ENCODE measurements at regions not wholly inside any gene's neighbourhood (a gene's known extent, or its start where the extent isn't known, plus 50 kb on each side); places are given as distances from the start of the nearest gene placed in this dataset.
A peak's percentile ranks its signal among the peaks of the same experiment; 100 is the strongest.

- Histone ChIP-seq H3K4me3 (ENCODE audit: low read length) (no peak overlapping the region), H3K27me3 (ENCODE audit: insufficient read depth, low read length) (no peaks in the 10 kb centered on the region), H3K9me3 (ENCODE audit: low read depth, low read length) (no peaks in the 10 kb centered on the region), H3K4me1 (ENCODE audit: insufficient read depth, low read length) (no peaks in the 10 kb centered on the region)
Measured at GRCh38 chr15:61649046-61649445, 411.2 kb downstream of the VPS13C start.

GRCh38 chr15:61644550-61644949 is 415.4 kb upstream of the RORA start:
- Histone ChIP-seq H3K4me1 (ENCODE audit: insufficient read depth, low read length) (no peaks in the 10 kb centered on the region), H3K27me3 (ENCODE audit: insufficient read depth, low read length) (no peaks in the 10 kb centered on the region), H3K9me3 (ENCODE audit: low read depth, low read length) (no peaks in the 10 kb centered on the region), H3K4me3 (ENCODE audit: low read length) (no peak overlapping the region)

- Histone ChIP-seq H3K27me3 (ENCODE audit: insufficient read depth, low read length) (no peaks in the 10 kb centered on the region), H3K4me3 (ENCODE audit: low read length) (no peak overlapping the region), H3K9me3 (ENCODE audit: low read depth, low read length) (no peaks in the 10 kb centered on the region), H3K4me1 (ENCODE audit: insufficient read depth, low read length) (no peaks in the 10 kb centered on the region)
Measured at GRCh38 chr15:61641645-61642044, 412.5 kb upstream of the RORA start.

- H3K9me3 ChIP-seq (ENCODE audit: low read depth, low read length) = no peaks in the 10 kb centered on the region
- no peaks in the 10 kb centered on the region for H3K27me3 ChIP-seq (ENCODE audit: insufficient read depth, low read length)
- H3K4me3 ChIP-seq (ENCODE audit: low read length) = no peak overlapping the region
- no peaks in the 10 kb centered on the region for H3K4me1 ChIP-seq (ENCODE audit: insufficient read depth, low read length)
Measured at GRCh38 chr15:61640756-61641155, 411.7 kb upstream of the RORA start.

GRCh38 chr15:61639491-61639890 is 410.4 kb upstream of the RORA start:
- Histone ChIP-seq H3K9me3 (ENCODE audit: low read depth, low read length) (no peaks in the 10 kb centered on the region), H3K4me3 (ENCODE audit: low read length) (no peak overlapping the region), H3K4me1 (ENCODE audit: insufficient read depth, low read length) (no peaks in the 10 kb centered on the region), H3K27me3 (ENCODE audit: insufficient read depth, low read length) (no peaks in the 10 kb centered on the region)

- Histone ChIP-seq H3K9me3 (ENCODE audit: low read depth, low read length) (no peaks in the 10 kb centered on the region), H3K27me3 (ENCODE audit: insufficient read depth, low read length) (no peaks in the 10 kb centered on the region), H3K4me3 (ENCODE audit: low read length) (no peak overlapping the region), H3K4me1 (ENCODE audit: insufficient read depth, low read length) (no peaks in the 10 kb centered on the region)
Measured at GRCh38 chr15:61634837-61635236, 405.7 kb upstream of the RORA start.

- no peak overlapping the region for H3K4me3 ChIP-seq (ENCODE audit: low read length)
- no peaks in the 10 kb centered on the region for H3K9me3 ChIP-seq (ENCODE audit: low read depth, low read length)
- H3K27me3 ChIP-seq (ENCODE audit: insufficient read depth, low read length) = no peaks in the 10 kb centered on the region
- H3K4me1 ChIP-seq (ENCODE audit: insufficient read depth, low read length) = no peaks in the 10 kb centered on the region
Measured at GRCh38 chr15:61633951-61634350, 404.8 kb upstream of the RORA start.

- Histone ChIP-seq H3K4me1 (ENCODE audit: insufficient read depth, low read length) (no peaks in the 10 kb centered on the region), H3K27me3 (ENCODE audit: insufficient read depth, low read length) (no peaks in the 10 kb centered on the region), H3K9me3 (ENCODE audit: low read depth, low read length) (no peaks in the 10 kb centered on the region), H3K4me3 (ENCODE audit: low read length) (peak overlapping the region; percentile 11)
Measured at GRCh38 chr15:61629269-61629668, 400.2 kb upstream of the RORA start.

GRCh38 chr15:61624950-61625349 is 395.8 kb upstream of the RORA start:
- no peak overlapping the region for H3K4me3 ChIP-seq (ENCODE audit: low read length)

GRCh38 chr15:61623746-61624145 is 394.6 kb upstream of the RORA start:
- no peaks in the 10 kb centered on the region for H3K27me3 ChIP-seq (ENCODE audit: insufficient read depth, low read length)
- no peaks in the 10 kb centered on the region for H3K4me1 ChIP-seq (ENCODE audit: insufficient read depth, low read length)
- H3K4me3 ChIP-seq (ENCODE audit: low read length) = no peak overlapping the region
- no peaks in the 10 kb centered on the region for H3K9me3 ChIP-seq (ENCODE audit: low read depth, low read length)

More at GRCh38 chr15:61624950-61625349, 395.8 kb upstream of the RORA start:
- H3K27me3 ChIP-seq (ENCODE audit: insufficient read depth, low read length) = no peaks in the 10 kb centered on the region
- no peaks in the 10 kb centered on the region for H3K4me1 ChIP-seq (ENCODE audit: insufficient read depth, low read length)
- H3K9me3 ChIP-seq (ENCODE audit: low read depth, low read length) = no peaks in the 10 kb centered on the region

- Histone ChIP-seq H3K4me3 (ENCODE audit: low read length) (no peak overlapping the region), H3K4me1 (ENCODE audit: insufficient read depth, low read length) (no peaks in the 10 kb centered on the region), H3K9me3 (ENCODE audit: low read depth, low read length) (peaks cover 6% of the 10 kb centered on the region), H3K27me3 (ENCODE audit: insufficient read depth, low read length) (no peaks in the 10 kb centered on the region)
Measured at GRCh38 chr15:61621865-61622264, 392.8 kb upstream of the RORA start.

GRCh38 chr15:61621146-61621545 is 392.0 kb upstream of the RORA start:
- Histone ChIP-seq H3K9me3 (ENCODE audit: low read depth, low read length) (peaks cover 6% of the 10 kb centered on the region), H3K27me3 (ENCODE audit: insufficient read depth, low read length) (no peaks in the 10 kb centered on the region), H3K4me1 (ENCODE audit: insufficient read depth, low read length) (no peaks in the 10 kb centered on the region), H3K4me3 (ENCODE audit: low read length) (no peak overlapping the region)

GRCh38 chr15:61620151-61620550 is 391.0 kb upstream of the RORA start:
- Histone ChIP-seq H3K4me1 (ENCODE audit: insufficient read depth, low read length) (no peaks in the 10 kb centered on the region), H3K27me3 (ENCODE audit: insufficient read depth, low read length) (no peaks in the 10 kb centered on the region), H3K4me3 (ENCODE audit: low read length) (no peak overlapping the region), H3K9me3 (ENCODE audit: low read depth, low read length) (peaks cover 10% of the 10 kb centered on the region)

GRCh38 chr15:61613729-61614128 is 384.6 kb upstream of the RORA start:
- H3K4me1 ChIP-seq (ENCODE audit: insufficient read depth, low read length) = no peaks in the 10 kb centered on the region
- H3K9me3 ChIP-seq (ENCODE audit: low read depth, low read length) = peaks cover 10% of the 10 kb centered on the region
- no peaks in the 10 kb centered on the region for H3K27me3 ChIP-seq (ENCODE audit: insufficient read depth, low read length)
- H3K4me3 ChIP-seq (ENCODE audit: low read length) = no peak overlapping the region

GRCh38 chr15:61613138-61613537 is 384.0 kb upstream of the RORA start:
- Histone ChIP-seq H3K27me3 (ENCODE audit: insufficient read depth, low read length) (no peaks in the 10 kb centered on the region), H3K4me3 (ENCODE audit: low read length) (no peak overlapping the region), H3K4me1 (ENCODE audit: insufficient read depth, low read length) (no peaks in the 10 kb centered on the region), H3K9me3 (ENCODE audit: low read depth, low read length) (peaks cover 10% of the 10 kb centered on the region)

GRCh38 chr15:61612111-61612510 is 383.0 kb upstream of the RORA start:
- peaks cover 4% of the 10 kb centered on the region for H3K9me3 ChIP-seq (ENCODE audit: low read depth, low read length)
- H3K27me3 ChIP-seq (ENCODE audit: insufficient read depth, low read length) = no peaks in the 10 kb centered on the region
- H3K4me1 ChIP-seq (ENCODE audit: insufficient read depth, low read length) = no peaks in the 10 kb centered on the region
- no peak overlapping the region for H3K4me3 ChIP-seq (ENCODE audit: low read length)

GRCh38 chr15:61605343-61605742 is 376.2 kb upstream of the RORA start:
- Histone ChIP-seq H3K27me3 (ENCODE audit: insufficient read depth, low read length) (no peaks in the 10 kb centered on the region), H3K4me3 (ENCODE audit: low read length) (no peak overlapping the region), H3K9me3 (ENCODE audit: low read depth, low read length) (no peaks in the 10 kb centered on the region)

More at GRCh38 chr15:61605343-61605742, 376.2 kb upstream of the RORA start:
- H3K4me1 ChIP-seq (ENCODE audit: insufficient read depth, low read length) = no peaks in the 10 kb centered on the region
